Small intestine (tissue), 7 donors: ENCODE measurements at regions not wholly inside any gene's neighbourhood (a gene's known extent, or its start where the extent isn't known, plus 50 kb on each side); places are given as distances from the start of the nearest gene placed in this dataset.

Experiments used
- DNase-seq, 2 donors: peaks; one replicate each; pipeline versions ENCODE4 v3.0.0 to v3.0.0-alpha.2; 2013
- FAIRE-seq: peaks from 2 replicates; lab custom pipeline; 2012; peaks lifted over from hg19 to GRCh38; lab: Jason Lieb, UNC
- H3K27ac ChIP-seq, 3 donors: one replicate each; pipeline ENCODE4 v1.5.1; 2013; ENCODE audit warnings: low read length in 2 of 3, mild to moderate bottlenecking in 2 of 3, control low read depth in 1 of 3, inconsistent platforms in 1 of 3, low read depth in 1 of 3, moderate library complexity in 1 of 3
- H3K27me3 ChIP-seq, 3 donors: one replicate each; pipeline ENCODE4 v1.6.1; 2013; ENCODE audit warnings: low read length in 3 of 3, inconsistent platforms in 1 of 3; ENCODE audit not compliant: control insufficient read depth in 3 of 3, insufficient read depth in 3 of 3
- H3K36me3 ChIP-seq, 3 donors: one replicate each; pipeline ENCODE4 v1.6.1; 2013; ENCODE audit warnings: low read length in 3 of 3, inconsistent platforms in 1 of 3, low read depth in 1 of 3, mild to moderate bottlenecking in 1 of 3, moderate library complexity in 1 of 3; ENCODE audit not compliant: control insufficient read depth in 3 of 3, insufficient read depth in 2 of 3
- H3K4me1 ChIP-seq, 3 donors: one replicate each; pipeline ENCODE4 v1.6.1; 2013; ENCODE audit warnings: low read length in 2 of 3, inconsistent platforms in 1 of 3, low read depth in 1 of 3, mild to moderate bottlenecking in 1 of 3, moderate library complexity in 1 of 3; ENCODE audit not compliant: control insufficient read depth in 3 of 3, insufficient read depth in 2 of 3
- H3K4me3 ChIP-seq, 3 donors: one replicate each; pipeline ENCODE4 v1.5.1; 2013; ENCODE audit warnings: low read length in 3 of 3, control low read depth in 1 of 3, inconsistent platforms in 1 of 3, low read depth in 1 of 3, mild to moderate bottlenecking in 1 of 3, moderate library complexity in 1 of 3
- H3K9me3 ChIP-seq, 2 donors: one replicate each; pipeline ENCODE4 v1.6.1; 2013; ENCODE audit warnings: low read depth in 1 of 2, low read length in 1 of 2; ENCODE audit not compliant: control insufficient read depth in 2 of 2, insufficient read depth in 1 of 2
- WGBS, 3 donors: extraction: QIAGEN DNeasy Blood & Tissue Kit; methylation state at CpG; one replicate each; pipeline ENCODE4 v1.1.7; 2013; 5-methylcytosine and 5-hydroxymethylcytosine counted together
- donor health status: healthy with polysubstance abuse.
- donor health status: control.
- donor health status: control.
- donor health status: Bipolar disorder and iron deficiency.
- donor health status: healthy.

DNA sequence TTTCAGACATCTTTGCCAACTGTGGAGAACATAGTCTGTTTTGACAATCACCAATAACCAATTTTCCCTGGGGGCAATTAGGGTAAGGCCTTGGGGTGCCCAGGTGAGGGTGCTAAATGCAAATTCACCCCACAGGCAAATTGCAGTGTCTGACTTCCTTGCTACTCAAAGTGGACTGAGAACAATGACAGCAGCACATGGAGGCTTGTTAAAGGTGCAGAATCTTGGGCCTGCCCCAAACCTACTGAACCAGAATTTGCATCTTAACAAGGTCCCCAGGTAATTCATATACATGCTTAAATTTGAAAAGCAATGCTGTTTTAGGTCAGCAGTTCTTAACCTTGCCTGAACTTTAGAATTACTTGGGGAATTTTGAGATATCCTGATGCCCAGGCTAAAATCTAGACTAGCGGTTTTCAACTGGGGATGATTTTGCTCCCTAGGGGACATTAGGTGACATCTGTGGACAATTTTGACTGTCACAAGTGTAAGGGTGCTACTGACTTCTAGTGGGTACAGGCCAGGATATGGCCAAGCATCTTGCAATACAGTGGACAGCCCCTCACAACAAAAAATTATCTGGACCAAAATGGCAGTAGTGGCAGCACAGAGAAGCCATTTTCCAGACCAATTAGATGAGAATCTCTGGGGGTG, 80.2 kb upstream of the GCFC2 start:
- H3K27me3 ChIP-seq, result peaks cover 0 to 3% (median 0%) of the 10 kb centered on the region in 3 donors
- H3K36me3 ChIP-seq, result no peaks in the 10 kb centered on the region
- FAIRE-seq, result no peak
- 87 to 96% (median 95%) methylated on average over 1 of the region's 1 CpG for WGBS, 3 donors
- no peaks in the 10 kb centered on the region for H3K9me3 ChIP-seq
- H3K4me1 ChIP-seq, result no peaks in the 10 kb centered on the region
- no peak overlapping the region for H3K27ac ChIP-seq
- no peak overlapping the region for H3K4me3 ChIP-seq
- no peak for DNase-seq

DNA sequence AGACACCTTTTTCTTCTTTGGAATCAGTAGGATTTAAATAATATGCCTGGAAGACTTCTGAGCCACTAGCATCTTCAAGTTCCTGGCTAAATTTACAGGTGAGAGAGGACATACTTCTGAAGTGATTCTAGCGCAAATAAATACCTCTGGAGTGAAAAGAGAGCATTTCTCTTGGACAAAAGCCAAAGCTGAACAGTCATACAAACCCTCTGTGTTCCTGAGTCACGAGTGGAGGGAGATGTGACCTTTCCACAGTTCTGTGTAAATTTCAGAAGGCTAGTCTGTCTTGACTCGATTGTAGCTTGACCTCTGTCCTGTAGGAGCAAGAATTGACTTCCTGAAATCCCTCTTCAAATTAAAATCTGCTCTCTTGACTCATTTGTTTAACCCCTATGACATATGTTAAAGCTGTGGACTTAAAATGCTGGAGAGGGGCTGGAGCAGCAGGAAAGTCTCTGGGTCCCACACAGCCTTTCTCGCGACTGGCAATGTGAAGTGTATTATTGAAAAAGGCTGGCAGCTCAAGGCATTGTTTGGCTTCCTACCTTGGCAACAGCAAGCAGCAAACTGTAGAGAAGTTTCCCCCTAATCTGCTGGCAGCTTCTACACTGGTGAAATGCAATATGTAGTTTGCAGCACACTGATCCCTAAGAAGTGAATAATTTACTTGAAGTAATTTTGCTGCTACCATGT, 79.6 kb upstream of the GCFC2 start:
- H3K36me3 ChIP-seq, result no peaks in the 10 kb centered on the region
- H3K4me1 ChIP-seq, result no peaks in the 10 kb centered on the region
- H3K9me3 ChIP-seq, result no peaks in the 10 kb centered on the region
- WGBS, 3 donors, result 33 to 48% (median 45%) methylated on average over 5 of the region's 5 CpGs
- no peak for FAIRE-seq
- no peak overlapping the region for H3K27ac ChIP-seq
- no peak overlapping the region for H3K4me3 ChIP-seq
- no peak for DNase-seq
- H3K27me3 ChIP-seq, result peaks cover 0 to 3% (median 0%) of the 10 kb centered on the region in 3 donors

DNA sequence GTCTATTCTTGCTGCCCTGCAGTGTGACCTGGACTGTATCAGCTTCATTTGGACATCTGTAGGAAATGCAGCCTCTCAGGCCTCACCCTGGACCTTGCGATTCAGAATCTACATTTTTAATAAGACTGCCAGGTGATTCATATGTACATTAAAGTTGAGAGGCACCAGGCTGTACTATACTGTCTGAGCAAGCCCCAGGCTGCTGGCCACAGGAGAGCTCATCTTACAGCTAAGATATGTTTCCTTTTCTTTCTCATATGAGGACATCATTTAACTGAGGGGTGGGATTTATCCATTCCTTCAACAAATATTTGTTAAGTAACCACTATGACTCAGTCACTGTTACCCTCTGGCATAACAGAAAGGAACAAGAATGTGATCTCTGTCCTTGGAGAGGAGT, 78.2 kb upstream of the GCFC2 start:
- no peaks in the 10 kb centered on the region for H3K4me1 ChIP-seq
- FAIRE-seq (no peak), DNase-seq (no peak)
- H3K27me3 ChIP-seq, result peaks cover 0 to 3% (median 0%) of the 10 kb centered on the region in 3 donors
- 83 to 93% (median 92%) methylated on average over 1 of the region's 1 CpG for WGBS, 3 donors
- no peak overlapping the region for H3K4me3 ChIP-seq
- H3K36me3 ChIP-seq, result no peaks in the 10 kb centered on the region
- no peaks in the 10 kb centered on the region for H3K9me3 ChIP-seq
- no peak overlapping the region for H3K27ac ChIP-seq

DNA sequence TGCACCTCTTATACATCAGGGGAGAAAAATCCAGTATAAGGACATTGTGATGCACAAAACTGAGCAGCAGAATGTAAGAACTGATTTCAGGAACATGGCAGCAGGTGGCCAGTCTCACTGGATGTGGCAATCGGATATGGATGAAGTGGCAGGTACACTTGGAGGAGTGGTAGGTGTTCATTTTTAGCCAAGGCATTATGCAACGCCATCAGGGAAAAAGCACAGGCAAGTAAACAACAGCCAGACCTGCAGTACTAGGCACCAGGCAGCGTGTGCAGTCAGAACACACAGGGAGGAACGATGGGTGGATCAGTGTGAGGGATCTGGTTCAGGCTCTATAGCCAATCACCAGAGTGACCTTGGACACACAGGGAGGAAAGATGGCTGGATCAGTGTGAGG, 77.4 kb upstream of the GCFC2 start:
- no peaks in the 10 kb centered on the region for H3K9me3 ChIP-seq
- 61 to 79% (median 69%) methylated on average over 4 of the region's 4 CpGs for WGBS, 3 donors
- peaks cover 0 to 3% (median 0%) of the 10 kb centered on the region in 3 donors for H3K27me3 ChIP-seq
- no peaks in the 10 kb centered on the region for H3K36me3 ChIP-seq
- no peak overlapping the region for H3K27ac ChIP-seq
- FAIRE-seq (no peak), DNase-seq (no peak)
- H3K4me1 ChIP-seq, result no peaks in the 10 kb centered on the region
- H3K4me3 ChIP-seq, result no peak overlapping the region

DNA sequence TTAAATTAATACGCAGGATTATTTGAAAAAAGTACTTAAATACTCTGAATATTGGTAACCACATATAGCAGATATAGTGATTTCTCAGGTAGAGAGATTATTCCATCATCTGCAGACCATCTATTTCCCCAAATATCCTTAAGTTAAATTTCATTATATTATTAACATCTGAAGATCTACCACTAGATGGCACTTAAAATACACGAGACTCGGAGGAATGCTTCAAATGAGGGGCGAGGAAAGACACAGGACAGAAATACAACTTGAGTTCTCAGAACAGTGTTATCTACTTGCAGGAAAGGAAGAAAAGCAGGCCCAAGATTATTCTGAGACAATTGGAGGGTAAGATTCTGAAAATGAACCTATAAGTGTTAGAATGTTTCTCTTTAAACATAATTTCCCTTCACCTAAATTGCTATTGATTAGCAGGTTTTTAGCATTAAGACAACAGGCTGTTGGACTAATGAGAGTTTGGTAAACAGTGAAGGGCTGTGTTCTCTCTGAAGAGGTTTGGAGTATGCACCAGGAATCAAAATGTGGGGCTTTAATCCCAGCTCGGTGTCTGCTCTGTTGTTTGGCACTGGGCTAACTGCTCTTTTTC, 76.9 kb upstream of the GCFC2 start:
- H3K27me3 ChIP-seq, result peaks cover 0 to 3% (median 0%) of the 10 kb centered on the region in 3 donors
- H3K4me1 ChIP-seq, result no peaks in the 10 kb centered on the region
- DNase-seq, result peak; percentile 6 to 21
- no peaks in the 10 kb centered on the region for H3K36me3 ChIP-seq
- FAIRE-seq, result no peak
- 15 to 22% (median 17%) methylated on average over 5 of the region's 5 CpGs for WGBS, 3 donors
- H3K4me3 ChIP-seq, result no peak overlapping the region
- no peak overlapping the region for H3K27ac ChIP-seq
- H3K9me3 ChIP-seq, result no peaks in the 10 kb centered on the region

DNA sequence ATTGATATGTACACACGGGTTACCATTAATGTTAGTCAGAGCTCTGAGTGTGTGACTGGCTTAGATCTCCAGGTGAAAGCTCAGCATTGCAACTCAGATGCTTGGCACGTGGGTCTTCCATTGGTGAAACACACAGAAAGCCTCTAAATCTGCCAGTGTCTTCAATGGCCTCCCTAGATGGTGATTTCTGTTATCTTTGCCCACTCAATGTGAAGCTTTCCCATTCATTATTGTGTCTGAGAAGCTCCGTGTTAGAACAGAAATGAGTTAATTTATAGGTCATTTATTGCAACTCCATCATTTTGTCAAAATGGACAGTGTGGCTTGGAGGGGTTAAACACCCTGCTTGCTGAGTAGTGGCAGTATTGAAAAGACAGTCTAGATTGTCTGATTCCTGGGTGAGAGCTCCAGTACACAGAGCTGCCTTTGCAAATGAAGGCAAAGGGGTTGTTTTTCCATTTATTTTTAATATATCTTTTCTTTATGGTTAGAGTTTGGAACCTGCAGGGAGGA, 64.7 kb upstream of the GCFC2 start:
- no peak overlapping the region for H3K4me3 ChIP-seq
- H3K4me1 ChIP-seq, result no peaks in the 10 kb centered on the region
- DNase-seq (no peak), FAIRE-seq (no peak)
- H3K27ac ChIP-seq, result no peak overlapping the region
- H3K36me3 ChIP-seq, result no peaks in the 10 kb centered on the region
- H3K9me3 ChIP-seq, result no peaks in the 10 kb centered on the region
- WGBS, 3 donors, result 51 to 59% (median 53%) methylated on average over 3 of the region's 3 CpGs
- H3K27me3 ChIP-seq, result no peaks in the 10 kb centered on the region

DNA sequence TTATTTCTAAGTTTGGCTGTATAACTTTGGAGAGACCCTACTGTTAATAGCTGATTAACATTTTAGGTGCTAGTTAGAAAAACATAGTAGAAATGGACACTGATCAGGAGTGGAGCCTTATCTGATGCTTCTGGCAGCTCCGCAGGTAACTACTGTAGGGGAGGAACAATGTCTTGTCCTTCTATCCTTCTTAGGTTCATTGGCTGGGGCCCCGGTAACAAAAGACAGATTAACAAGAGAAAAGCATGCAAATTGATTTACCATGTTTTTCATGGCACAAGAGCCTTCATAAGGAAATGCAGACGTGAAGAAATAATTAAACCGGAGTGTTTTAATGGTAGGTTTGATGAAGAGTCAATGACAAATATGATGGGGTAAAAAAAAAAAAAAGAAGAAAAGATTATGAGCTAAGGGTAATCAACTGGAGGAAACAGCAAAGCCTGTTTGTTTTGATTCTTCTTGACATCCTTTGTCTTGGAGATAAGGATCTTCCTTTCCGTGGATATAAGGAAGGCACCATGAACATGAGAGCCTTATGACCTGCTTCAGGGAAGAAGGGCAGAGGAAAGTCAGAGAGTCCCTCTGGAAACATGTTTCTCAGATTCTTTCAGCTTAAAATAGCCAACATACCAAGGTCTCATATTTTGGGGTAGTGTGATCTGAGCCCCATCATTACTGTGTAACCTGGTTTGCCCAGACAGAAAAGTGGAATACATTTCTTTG, 62.4 kb upstream of the GCFC2 start:
- 31 to 38% (median 36%) methylated on average over 5 of the region's 5 CpGs for WGBS, 3 donors
- Histone ChIP-seq H3K4me1 (no peaks in the 10 kb centered on the region), H3K36me3 (no peaks in the 10 kb centered on the region), H3K4me3 (no peak overlapping the region), H3K27me3 (no peaks in the 10 kb centered on the region), H3K9me3 (no peaks in the 10 kb centered on the region), H3K27ac (no peak overlapping the region)
- FAIRE-seq (no peak), DNase-seq (no peak)

DNA sequence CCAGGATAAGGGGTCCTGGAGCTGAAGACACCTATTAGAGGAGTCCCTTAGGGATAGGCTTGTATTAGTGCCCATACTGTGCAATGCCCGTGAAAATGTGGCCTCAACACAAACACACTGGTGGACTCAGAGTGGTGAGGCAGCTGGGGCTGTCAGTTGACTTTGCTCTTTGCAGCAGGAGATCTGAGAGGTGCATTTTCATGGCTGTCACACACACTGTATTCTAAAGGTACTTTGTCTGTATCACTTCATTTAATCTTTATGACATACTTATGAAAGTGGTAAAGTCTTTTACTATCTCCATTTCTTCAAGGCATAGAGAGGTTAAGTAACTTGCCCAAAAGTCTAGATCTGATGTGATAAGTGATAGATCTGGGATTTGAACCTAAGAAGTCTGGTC, 55.1 kb upstream of the GCFC2 start:
- no peak overlapping the region for H3K27ac ChIP-seq
- no peaks in the 10 kb centered on the region for H3K4me1 ChIP-seq
- H3K4me3 ChIP-seq, result no peak overlapping the region
- DNase-seq (peak; percentile 3 to 11), FAIRE-seq (no peak)
- no peaks in the 10 kb centered on the region for H3K36me3 ChIP-seq
- WGBS, 3 donors, result 20 to 60% (median 21%) methylated on average over 1 of the region's 1 CpG
- H3K9me3 ChIP-seq, result no peaks in the 10 kb centered on the region
- H3K27me3 ChIP-seq, result no peaks in the 10 kb centered on the region
